ENCODE measurements at regions not wholly inside any gene's neighbourhood (a gene's known extent, or its start where the extent isn't known, plus 50 kb on each side); places are given as distances from the start of the nearest gene placed in this dataset.

DNA sequence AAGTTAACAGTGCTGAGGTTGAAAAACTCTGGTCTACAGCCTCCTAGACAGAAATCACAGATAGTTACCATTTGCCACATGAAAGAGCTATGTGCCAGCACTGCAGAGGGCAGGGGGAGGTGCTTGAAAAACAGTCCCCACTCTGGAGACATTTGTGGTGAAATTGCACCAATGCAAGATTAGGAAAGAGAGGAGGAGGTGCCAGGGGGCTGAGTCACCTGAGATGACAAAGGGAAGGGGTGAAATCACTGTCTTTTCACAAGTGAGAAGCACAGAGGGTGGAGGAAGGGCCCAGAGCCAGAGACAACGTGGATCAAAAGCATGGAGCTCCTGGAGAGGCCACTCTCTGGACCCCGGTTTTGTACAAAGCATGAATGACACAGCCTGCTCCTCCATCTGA, 196.3 kb downstream of the BUD13 start:
- TF ChIP-seq, protein P1, sequence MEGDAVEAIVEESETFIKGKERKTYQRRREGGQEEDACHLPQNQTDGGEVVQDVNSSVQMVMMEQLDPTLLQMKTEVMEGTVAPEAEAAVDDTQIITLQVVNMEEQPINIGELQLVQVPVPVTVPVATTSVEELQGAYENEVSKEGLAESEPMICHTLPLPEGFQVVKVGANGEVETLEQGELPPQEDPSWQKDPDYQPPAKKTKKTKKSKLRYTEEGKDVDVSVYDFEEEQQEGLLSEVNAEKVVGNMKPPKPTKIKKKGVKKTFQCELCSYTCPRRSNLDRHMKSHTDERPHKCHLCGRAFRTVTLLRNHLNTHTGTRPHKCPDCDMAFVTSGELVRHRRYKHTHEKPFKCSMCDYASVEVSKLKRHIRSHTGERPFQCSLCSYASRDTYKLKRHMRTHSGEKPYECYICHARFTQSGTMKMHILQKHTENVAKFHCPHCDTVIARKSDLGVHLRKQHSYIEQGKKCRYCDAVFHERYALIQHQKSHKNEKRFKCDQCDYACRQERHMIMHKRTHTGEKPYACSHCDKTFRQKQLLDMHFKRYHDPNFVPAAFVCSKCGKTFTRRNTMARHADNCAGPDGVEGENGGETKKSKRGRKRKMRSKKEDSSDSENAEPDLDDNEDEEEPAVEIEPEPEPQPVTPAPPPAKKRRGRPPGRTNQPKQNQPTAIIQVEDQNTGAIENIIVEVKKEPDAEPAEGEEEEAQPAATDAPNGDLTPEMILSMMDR (IDR thresholded peaks at IDR 0.05): no peak
- no peak for TF ChIP-seq POLR2AphosphoS5 (IDR thresholded peaks at IDR 0.05; ENCODE audit: low read depth, low read length)
- TF ChIP-seq, protein P2, sequence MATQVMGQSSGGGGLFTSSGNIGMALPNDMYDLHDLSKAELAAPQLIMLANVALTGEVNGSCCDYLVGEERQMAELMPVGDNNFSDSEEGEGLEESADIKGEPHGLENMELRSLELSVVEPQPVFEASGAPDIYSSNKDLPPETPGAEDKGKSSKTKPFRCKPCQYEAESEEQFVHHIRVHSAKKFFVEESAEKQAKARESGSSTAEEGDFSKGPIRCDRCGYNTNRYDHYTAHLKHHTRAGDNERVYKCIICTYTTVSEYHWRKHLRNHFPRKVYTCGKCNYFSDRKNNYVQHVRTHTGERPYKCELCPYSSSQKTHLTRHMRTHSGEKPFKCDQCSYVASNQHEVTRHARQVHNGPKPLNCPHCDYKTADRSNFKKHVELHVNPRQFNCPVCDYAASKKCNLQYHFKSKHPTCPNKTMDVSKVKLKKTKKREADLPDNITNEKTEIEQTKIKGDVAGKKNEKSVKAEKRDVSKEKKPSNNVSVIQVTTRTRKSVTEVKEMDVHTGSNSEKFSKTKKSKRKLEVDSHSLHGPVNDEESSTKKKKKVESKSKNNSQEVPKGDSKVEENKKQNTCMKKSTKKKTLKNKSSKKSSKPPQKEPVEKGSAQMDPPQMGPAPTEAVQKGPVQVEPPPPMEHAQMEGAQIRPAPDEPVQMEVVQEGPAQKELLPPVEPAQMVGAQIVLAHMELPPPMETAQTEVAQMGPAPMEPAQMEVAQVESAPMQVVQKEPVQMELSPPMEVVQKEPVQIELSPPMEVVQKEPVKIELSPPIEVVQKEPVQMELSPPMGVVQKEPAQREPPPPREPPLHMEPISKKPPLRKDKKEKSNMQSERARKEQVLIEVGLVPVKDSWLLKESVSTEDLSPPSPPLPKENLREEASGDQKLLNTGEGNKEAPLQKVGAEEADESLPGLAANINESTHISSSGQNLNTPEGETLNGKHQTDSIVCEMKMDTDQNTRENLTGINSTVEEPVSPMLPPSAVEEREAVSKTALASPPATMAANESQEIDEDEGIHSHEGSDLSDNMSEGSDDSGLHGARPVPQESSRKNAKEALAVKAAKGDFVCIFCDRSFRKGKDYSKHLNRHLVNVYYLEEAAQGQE (IDR thresholded peaks at IDR 0.05; ENCODE audit: insufficient read depth in 1 of 2, low read depth in 2 of 2, low read length in 1 of 2): no peak
- TF ChIP-seq SIN3A (IDR thresholded peaks at IDR 0.05; ENCODE audit: borderline replicate concordance, insufficient read depth, low read depth, low read length): no peak
- no peak for TF ChIP-seq TCF7L2 (IDR thresholded peaks at IDR 0.05; ENCODE audit: low read depth, low read length)
